ENCODE measurements at regions not wholly inside any gene's neighbourhood (a gene's known extent, or its start where the extent isn't known, plus 50 kb on each side); places are given as distances from the start of the nearest gene placed in this dataset.

DNA sequence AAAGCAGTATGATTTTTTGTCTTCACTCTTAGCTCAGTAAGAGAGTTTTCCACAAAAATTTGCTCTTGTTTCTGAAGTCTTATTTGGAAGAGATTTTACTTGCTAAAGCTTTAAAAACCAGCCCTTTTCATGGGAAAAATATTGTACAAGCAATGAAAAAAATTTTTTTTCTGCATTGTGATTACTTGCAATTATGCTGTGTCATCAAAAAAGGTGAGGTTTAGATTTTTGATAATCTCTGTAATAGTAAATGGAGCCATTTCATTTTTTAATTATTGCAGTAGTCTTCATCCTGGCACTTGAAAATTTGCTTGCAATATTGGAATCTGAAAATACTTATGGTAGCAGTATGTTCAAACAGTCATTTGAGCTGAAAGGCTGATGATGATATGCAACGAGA, 447.4 kb downstream of the SH2D4B start:
- TF ChIP-seq TAF1 (IDR thresholded peaks at IDR 0.05; ENCODE audit: borderline replicate concordance, low read depth, low read length) (no peak), CHD2 (IDR thresholded peaks at IDR 0.05; ENCODE audit: low read length, partially characterized antibody) (no peak), RAD21 (IDR thresholded peaks at IDR 0.05; ENCODE audit: low read length) (no peak), JUND (IDR thresholded peaks at IDR 0.05) (no peak), MXI1 (IDR thresholded peaks at IDR 0.05; ENCODE audit: low read depth, low read length) (no peak)
- TF ChIP-seq, protein P1, sequence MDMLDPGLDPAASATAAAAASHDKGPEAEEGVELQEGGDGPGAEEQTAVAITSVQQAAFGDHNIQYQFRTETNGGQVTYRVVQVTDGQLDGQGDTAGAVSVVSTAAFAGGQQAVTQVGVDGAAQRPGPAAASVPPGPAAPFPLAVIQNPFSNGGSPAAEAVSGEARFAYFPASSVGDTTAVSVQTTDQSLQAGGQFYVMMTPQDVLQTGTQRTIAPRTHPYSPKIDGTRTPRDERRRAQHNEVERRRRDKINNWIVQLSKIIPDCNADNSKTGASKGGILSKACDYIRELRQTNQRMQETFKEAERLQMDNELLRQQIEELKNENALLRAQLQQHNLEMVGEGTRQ (IDR thresholded peaks at IDR 0.05; ENCODE audit: borderline replicate concordance, low read depth, low read length): no peak
- TF ChIP-seq, protein P2, sequence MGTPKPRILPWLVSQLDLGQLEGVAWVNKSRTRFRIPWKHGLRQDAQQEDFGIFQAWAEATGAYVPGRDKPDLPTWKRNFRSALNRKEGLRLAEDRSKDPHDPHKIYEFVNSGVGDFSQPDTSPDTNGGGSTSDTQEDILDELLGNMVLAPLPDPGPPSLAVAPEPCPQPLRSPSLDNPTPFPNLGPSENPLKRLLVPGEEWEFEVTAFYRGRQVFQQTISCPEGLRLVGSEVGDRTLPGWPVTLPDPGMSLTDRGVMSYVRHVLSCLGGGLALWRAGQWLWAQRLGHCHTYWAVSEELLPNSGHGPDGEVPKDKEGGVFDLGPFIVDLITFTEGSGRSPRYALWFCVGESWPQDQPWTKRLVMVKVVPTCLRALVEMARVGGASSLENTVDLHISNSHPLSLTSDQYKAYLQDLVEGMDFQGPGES (IDR thresholded peaks at IDR 0.05; ENCODE audit: low read depth, low read length): no peak
- WGBS (ENCODE audit: low lambda C conversion rate): 17% methylated on average over 1 of the region's 1 CpG
- Histone ChIP-seq H3K9me3 (peaks cover 9% of the 10 kb centered on the region; the same call in 1 of the 2 replicates), H3K4me3 (ENCODE audit: low read depth in 2 of 2, low read length in 1 of 2) (no peak overlapping the region), H3K9me2 (no peaks in the 10 kb centered on the region), H3K27me3 (ENCODE audit: insufficient read depth) (no peaks in the 10 kb centered on the region), H3K9ac (no peak overlapping the region), H3K4me1 (ENCODE audit: control insufficient read depth in 1 of 2, insufficient read depth in 2 of 2, low read depth in 1 of 2, low read length in 1 of 2) (no peaks in the 10 kb centered on the region), H3F3A (replicated peaks; ENCODE audit: insufficient read depth) (no peaks in the 10 kb centered on the region), H3K4me2 (no peak overlapping the region), H3K79me2 (ENCODE audit: insufficient read depth) (no peaks in the 10 kb centered on the region), H4K20me1 (ENCODE audit: insufficient read depth) (no peaks in the 10 kb centered on the region), H3K36me3 (replicated peaks in 1 of 2; ENCODE audit: control insufficient read depth in 1 of 2, insufficient read depth in 2 of 2, low read length in 1 of 2) (no peaks in the 10 kb centered on the region), H3K27ac (ENCODE audit: low read depth in 2 of 2, low read length in 1 of 2) (no peak overlapping the region), H2AFZ (ENCODE audit: low read depth) (no peak overlapping the region)
- no peak for DNase-seq
- ChIA-PET CTCF (interaction anchor here (2.0 kb wide), 1 partner anchor 34 kb away, joined by 5 read pairs; no protein-coding TSS in a partner anchor), POLR2A (no interaction called here)

DNA sequence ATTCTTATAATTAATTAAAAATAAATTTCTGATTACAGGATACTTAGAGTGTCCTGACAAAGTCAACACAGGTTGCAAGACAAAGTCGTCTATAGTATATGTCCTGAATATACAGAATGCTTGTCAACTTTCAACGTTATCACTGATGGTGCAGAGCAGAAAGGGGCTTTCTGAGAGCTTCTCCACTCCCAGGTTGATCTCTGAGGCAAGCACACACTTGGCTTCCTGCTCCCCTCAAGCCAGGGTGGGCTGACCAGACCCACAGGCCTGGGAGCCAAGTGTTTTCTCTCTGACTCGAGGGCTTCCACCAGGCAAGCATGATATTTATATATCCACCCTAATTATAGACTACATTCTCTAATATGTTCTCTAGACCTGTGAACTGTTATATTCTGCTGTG, 448.9 kb downstream of the SH2D4B start:
- H3K27me3 ChIP-seq (ENCODE audit: insufficient read depth): no peaks in the 10 kb centered on the region
- no peak overlapping the region for H3K4me3 ChIP-seq (ENCODE audit: low read depth in 2 of 2, low read length in 1 of 2)
- no peak overlapping the region for H3K27ac ChIP-seq (ENCODE audit: low read depth in 2 of 2, low read length in 1 of 2)
- no peaks in the 10 kb centered on the region for H3F3A ChIP-seq (replicated peaks; ENCODE audit: insufficient read depth)
- H3K79me2 ChIP-seq (ENCODE audit: insufficient read depth): no peaks in the 10 kb centered on the region
- POLR2A ChIA-PET: no interaction called here
- TF ChIP-seq RXRA (IDR thresholded peaks at IDR 0.05; ENCODE audit: borderline replicate concordance, low read depth) (no peak), MEF2A (IDR thresholded peaks at IDR 0.05; ENCODE audit: borderline replicate concordance, low read depth) (no peak), RCOR1 (IDR thresholded peaks at IDR 0.05; ENCODE audit: low read length) (no peak), YY1 (IDR thresholded peaks at IDR 0.05; ENCODE audit: low read depth) (no peak), RAD21 (IDR thresholded peaks at IDR 0.05; ENCODE audit: low read length) (no peak), POLR2AphosphoS5 (IDR thresholded peaks at IDR 0.05; ENCODE audit: low read depth, low read length) (no peak), SIN3A (IDR thresholded peaks at IDR 0.05; ENCODE audit: borderline replicate concordance, low read depth, low read length) (no peak), NFIC (IDR thresholded peaks at IDR 0.05; ENCODE audit: borderline replicate concordance) (no peak), TAF1 (IDR thresholded peaks at IDR 0.05; ENCODE audit: borderline replicate concordance, low read depth, low read length) (no peak), ELF1 (IDR thresholded peaks at IDR 0.05) (no peak), SMC3 (IDR thresholded peaks at IDR 0.05; ENCODE audit: low read depth, low read length) (no peak), FOXJ3 (CRISPR knock-in tag; IDR thresholded peaks at IDR 0.05) (no peak), GATA2 (CRISPR knock-in tag; IDR thresholded peaks at IDR 0.05) (no peak), TCF12 (IDR thresholded peaks at IDR 0.05) (no peak), GABPA (IDR thresholded peaks at IDR 0.05; ENCODE audit: low read depth) (no peak), EZH2phosphoT487 (IDR thresholded peaks at IDR 0.05; ENCODE audit: borderline replicate concordance, low read depth) (no peak)
- TF ChIP-seq, protein P3, sequence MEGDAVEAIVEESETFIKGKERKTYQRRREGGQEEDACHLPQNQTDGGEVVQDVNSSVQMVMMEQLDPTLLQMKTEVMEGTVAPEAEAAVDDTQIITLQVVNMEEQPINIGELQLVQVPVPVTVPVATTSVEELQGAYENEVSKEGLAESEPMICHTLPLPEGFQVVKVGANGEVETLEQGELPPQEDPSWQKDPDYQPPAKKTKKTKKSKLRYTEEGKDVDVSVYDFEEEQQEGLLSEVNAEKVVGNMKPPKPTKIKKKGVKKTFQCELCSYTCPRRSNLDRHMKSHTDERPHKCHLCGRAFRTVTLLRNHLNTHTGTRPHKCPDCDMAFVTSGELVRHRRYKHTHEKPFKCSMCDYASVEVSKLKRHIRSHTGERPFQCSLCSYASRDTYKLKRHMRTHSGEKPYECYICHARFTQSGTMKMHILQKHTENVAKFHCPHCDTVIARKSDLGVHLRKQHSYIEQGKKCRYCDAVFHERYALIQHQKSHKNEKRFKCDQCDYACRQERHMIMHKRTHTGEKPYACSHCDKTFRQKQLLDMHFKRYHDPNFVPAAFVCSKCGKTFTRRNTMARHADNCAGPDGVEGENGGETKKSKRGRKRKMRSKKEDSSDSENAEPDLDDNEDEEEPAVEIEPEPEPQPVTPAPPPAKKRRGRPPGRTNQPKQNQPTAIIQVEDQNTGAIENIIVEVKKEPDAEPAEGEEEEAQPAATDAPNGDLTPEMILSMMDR (IDR thresholded peaks at IDR 0.05): no peak
- TF ChIP-seq, protein P4, sequence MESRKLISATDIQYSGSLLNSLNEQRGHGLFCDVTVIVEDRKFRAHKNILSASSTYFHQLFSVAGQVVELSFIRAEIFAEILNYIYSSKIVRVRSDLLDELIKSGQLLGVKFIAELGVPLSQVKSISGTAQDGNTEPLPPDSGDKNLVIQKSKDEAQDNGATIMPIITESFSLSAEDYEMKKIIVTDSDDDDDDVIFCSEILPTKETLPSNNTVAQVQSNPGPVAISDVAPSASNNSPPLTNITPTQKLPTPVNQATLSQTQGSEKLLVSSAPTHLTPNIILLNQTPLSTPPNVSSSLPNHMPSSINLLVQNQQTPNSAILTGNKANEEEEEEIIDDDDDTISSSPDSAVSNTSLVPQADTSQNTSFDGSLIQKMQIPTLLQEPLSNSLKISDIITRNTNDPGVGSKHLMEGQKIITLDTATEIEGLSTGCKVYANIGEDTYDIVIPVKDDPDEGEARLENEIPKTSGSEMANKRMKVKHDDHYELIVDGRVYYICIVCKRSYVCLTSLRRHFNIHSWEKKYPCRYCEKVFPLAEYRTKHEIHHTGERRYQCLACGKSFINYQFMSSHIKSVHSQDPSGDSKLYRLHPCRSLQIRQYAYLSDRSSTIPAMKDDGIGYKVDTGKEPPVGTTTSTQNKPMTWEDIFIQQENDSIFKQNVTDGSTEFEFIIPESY (IDR thresholded peaks at IDR 0.05; ENCODE audit: borderline replicate concordance, low read depth): no peak
- TF ChIP-seq, protein P5, sequence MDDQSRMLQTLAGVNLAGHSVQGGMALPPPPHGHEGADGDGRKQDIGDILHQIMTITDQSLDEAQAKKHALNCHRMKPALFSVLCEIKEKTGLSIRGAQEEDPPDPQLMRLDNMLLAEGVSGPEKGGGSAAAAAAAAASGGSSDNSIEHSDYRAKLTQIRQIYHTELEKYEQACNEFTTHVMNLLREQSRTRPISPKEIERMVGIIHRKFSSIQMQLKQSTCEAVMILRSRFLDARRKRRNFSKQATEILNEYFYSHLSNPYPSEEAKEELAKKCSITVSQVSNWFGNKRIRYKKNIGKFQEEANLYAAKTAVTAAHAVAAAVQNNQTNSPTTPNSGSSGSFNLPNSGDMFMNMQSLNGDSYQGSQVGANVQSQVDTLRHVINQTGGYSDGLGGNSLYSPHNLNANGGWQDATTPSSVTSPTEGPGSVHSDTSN (IDR thresholded peaks at IDR 0.05): no peak
- no peak overlapping the region for H3K9ac ChIP-seq
- CTCF ChIA-PET: no interaction called here
- H4K20me1 ChIP-seq (ENCODE audit: insufficient read depth): no peaks in the 10 kb centered on the region
- 3% methylated on average over 3 of the region's 3 CpGs for WGBS (ENCODE audit: low lambda C conversion rate)
- peaks cover 9% of the 10 kb centered on the region; the same call in 1 of the 2 replicates for H3K9me3 ChIP-seq
- H3K4me2 ChIP-seq: no peak overlapping the region
- DNase-seq: no peak
- H3K9me2 ChIP-seq: no peaks in the 10 kb centered on the region
- no peaks in the 10 kb centered on the region for H3K4me1 ChIP-seq (ENCODE audit: control insufficient read depth in 1 of 2, insufficient read depth in 2 of 2, low read depth in 1 of 2, low read length in 1 of 2)
- no peaks in the 10 kb centered on the region for H3K36me3 ChIP-seq (replicated peaks in 1 of 2; ENCODE audit: control insufficient read depth in 1 of 2, insufficient read depth in 2 of 2, low read length in 1 of 2)
- H2AFZ ChIP-seq (ENCODE audit: low read depth): no peak overlapping the region
